ENCODE measurements at regions not wholly inside any gene's neighbourhood (a gene's known extent, or its start where the extent isn't known, plus 50 kb on each side); places are given as distances from the start of the nearest gene placed in this dataset.
"Not testable (repeated sequence)": the region's sequence is repeated elsewhere in the genome, so short reads cannot be mapped to it uniquely, and the experiment has no call there.

DNA sequence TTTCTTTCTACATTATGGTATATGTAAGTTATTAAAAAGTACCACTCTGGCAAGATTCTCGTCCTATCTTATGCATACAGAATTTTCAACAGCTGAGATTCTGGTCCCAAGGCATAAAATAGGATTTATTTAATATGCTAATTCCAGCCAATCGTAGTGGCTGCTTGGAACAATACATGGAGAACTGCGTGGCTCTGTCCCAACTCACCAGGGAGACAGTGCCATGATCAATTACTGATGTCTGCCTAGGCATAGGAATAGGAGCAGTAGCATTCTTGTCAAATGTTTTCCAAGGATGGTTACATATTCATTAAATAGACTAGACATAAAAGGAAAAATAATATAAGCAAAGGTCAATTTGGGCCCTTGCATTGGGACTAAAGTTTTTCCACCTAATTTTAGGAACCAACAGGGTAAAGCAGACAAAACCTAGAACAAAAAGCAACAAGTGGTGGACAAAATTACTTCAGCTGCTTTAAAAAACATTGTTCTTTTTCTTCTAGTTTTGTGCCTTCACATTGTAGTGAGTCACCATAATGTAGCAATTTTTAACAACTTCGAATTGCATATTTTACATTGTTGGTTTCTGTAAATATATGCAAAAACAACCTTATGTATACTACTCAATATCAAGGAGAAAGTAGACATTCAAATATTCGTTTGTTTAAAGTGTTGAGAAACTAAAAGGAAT is 232.8 kb upstream of the ATP5MC3 start:
- Histone ChIP-seq H3K36me3 (no peaks in the 10 kb centered on the region), H3K4me3 (0 out of 2 replicates have a peak overlapping the region, but pooled peaks have one; percentile 6), H3K9me3 (no peaks in the 10 kb centered on the region), H3K27me3 (no peaks in the 10 kb centered on the region; the same call in 1 of the 2 replicates)
- DNase-seq: no peak

DNA sequence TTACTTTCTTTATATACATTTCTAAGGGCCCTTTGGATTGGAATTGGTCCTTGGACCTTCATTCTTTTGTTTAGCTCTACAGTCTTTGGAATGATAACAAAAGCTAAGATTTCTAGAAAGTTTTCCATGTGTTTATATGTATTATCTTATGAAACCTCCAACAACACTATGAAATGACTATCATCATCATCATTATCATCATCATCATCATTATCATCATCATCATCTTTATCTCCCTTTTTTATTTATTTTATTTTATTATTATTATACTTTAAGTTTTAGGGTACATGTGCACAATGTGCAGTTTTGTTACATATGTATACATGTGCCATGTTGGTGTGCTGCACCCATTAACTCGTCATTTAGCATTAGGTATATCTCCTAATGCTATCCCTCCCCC is 229.4 kb upstream of the ATP5MC3 start:
- not testable (repeated sequence) for H3K36me3 ChIP-seq, H3K9me3 ChIP-seq, DNase-seq

DNA sequence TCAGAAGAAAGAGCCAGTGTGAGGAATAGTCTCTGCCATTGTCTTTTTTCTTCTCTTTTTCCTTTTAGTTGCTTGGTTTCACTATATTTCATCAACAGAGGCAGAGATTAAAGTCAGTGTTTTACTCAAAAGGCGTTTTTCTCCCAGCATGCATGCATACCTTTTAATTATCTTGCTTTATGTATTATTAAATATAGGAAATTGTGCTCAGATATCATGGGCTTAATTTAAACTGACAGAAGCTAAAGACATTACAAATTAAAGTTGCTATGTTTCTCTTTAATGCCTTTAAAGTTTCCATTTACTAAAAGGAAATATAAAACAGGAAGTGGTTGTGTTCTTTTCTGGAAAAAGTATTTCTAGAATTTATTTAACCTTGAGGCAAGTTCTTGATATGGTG is 223.3 kb upstream of the ATP5MC3 start:
- Histone ChIP-seq H3K4me3 (no peak overlapping the region), H3K27me3 (no peaks in the 10 kb centered on the region; the same call in 1 of the 2 replicates), H3K9me3 (no peaks in the 10 kb centered on the region), H3K36me3 (no peaks in the 10 kb centered on the region)
- DNase-seq: no peak

More for the DNA sequence above, 229.4 kb upstream of the ATP5MC3 start:
- not testable (repeated sequence) for H3K27me3 ChIP-seq, H3K4me3 ChIP-seq

DNA sequence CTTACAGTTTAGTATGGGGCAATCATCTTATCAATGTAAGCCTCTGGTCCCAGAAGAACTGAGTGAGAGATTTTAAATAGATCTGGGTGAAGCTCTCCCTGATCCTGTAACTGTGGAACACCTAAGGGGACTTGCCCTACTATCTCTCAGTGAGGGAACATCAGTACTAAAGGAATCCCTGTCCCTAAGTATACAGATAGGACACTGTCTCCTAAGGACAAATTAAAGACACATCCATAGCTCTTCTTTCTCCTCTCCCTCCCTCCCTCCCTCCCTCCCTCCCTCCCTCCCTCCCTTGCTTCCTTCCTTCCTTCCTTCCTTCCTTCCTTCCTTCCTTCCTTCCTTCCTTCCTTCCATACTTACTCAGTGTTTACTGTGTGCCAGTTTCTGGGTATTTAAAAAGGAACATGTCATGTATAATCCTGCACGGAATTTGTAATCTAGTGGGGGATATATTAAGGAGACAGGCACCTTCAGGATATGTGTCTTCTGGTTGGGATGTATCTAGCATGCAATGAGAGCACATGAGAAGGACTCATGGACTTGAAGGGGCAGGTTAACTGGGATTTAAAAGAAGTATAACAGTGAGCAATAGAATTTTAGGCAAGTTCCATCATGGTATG is 222.2 kb upstream of the ATP5MC3 start:
- DNase-seq: no peak
- H3K9me3 ChIP-seq: no peaks in the 10 kb centered on the region
- no peaks in the 10 kb centered on the region for H3K36me3 ChIP-seq
- H3K4me3 ChIP-seq: no peak overlapping the region
- no peaks in the 10 kb centered on the region for H3K27me3 ChIP-seq

DNA sequence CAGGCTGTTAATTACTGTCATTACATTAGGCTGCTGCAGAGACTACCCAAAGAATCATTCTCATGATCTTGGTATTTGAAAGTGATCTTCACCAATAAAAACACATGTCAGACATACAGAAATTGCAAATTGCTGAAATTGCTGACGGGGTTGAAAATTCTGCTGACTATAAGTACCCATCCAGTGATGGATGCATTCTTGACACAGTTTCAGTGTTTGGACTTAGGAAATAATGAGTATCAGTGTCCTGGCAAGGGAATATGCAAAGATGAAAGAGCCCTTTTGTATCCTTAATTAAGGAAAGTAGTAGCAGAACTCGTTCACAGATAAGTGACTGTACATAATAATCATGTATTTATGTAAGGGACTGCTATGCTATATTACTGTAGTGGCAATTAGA is 221.1 kb upstream of the ATP5MC3 start:
- Histone ChIP-seq H3K27me3 (no peaks in the 10 kb centered on the region), H3K9me3 (no peaks in the 10 kb centered on the region), H3K4me3 (no peak overlapping the region), H3K36me3 (no peaks in the 10 kb centered on the region)
- no peak for DNase-seq

DNA sequence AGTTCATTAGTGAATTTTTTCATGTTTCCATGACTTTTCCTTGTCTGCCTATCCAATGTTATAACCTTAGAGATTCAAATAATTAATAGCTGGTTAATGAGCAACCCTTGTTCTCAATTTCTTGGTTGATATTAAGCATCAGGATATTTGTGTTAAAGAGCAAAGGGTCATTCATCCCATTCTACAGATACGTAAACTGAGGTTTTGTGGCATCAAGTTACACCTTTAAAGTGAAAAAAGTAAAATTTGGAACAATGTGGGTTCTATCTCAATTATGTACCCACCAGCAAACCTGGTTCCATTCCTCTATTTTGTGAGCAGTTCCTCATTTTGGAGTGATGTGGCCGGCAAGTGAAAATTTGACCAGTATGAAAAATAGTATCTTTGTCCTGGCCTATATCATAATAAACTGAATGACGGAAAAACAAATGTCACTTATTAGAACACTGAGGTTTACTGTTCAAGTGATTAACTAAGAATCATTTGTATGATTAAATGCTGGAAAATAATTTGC is 220.5 kb upstream of the ATP5MC3 start:
- Histone ChIP-seq H3K9me3 (no peaks in the 10 kb centered on the region), H3K36me3 (no peaks in the 10 kb centered on the region), H3K4me3 (no peak overlapping the region), H3K27me3 (no peaks in the 10 kb centered on the region)
- no peak for DNase-seq

DNA sequence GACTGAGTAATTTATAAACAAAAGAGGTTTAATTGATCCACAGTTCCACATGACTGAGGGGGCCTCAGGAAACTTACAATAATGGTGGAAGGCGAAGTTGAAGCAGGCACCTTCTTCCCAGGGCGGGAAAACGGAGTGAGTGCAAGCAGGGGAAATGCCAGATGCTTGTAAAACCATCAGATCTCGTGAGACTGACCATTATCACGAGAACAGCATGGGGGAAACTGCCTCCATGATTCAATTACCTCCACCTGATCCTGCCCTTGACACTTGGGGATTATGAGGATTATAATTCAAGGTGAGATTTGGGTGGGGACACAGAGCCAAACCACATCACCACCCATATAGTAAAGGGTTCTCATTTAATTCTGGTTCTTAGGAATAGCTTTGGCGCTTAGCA is 219.5 kb upstream of the ATP5MC3 start:
- Histone ChIP-seq H3K9me3 (no peaks in the 10 kb centered on the region), H3K27me3 (no peaks in the 10 kb centered on the region), H3K4me3 (no peak overlapping the region), H3K36me3 (no peaks in the 10 kb centered on the region)
- DNase-seq: no peak

DNA sequence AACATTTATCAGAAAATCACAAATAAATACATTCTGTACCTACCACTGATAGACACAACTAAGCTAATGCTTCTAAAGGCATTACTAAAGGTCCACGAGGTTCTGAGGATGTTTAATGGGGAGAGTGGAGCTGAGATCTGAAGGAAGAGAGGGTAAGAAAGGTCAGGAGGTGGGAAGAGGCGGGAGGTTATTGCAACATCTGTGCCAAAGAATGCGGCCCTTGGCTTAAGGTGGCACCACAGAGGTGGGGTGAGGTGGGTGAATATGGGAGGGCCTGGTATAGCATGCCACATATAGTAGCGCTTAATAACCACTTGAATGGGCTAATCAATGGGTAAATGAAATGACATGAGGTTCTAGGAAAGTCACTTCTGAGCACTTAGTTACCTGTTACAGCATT is 217.8 kb upstream of the ATP5MC3 start:
- no peak for DNase-seq
- Histone ChIP-seq H3K4me3 (no peak overlapping the region), H3K27me3 (no peaks in the 10 kb centered on the region), H3K36me3 (no peaks in the 10 kb centered on the region), H3K9me3 (no peaks in the 10 kb centered on the region)

DNA sequence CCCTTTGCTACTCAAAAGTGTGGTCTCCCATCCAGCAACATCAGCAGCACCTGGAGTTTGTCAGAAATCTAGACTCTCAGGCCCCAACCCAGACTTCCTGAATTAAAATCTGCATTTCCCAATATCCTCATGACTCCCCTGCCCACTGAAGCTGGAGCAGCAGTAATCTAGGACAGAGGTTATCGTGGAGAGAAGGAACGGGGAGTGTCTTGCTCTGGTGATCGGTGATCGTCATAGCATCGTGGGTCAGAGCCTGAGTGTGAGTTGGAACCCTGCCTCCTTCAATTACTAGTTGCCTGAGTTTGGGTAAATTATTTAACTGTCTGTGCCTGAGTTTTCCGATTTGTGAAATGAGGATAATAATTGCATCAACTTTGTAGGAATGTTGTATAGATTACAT is 217.3 kb upstream of the ATP5MC3 start:
- no peak for DNase-seq
- H3K9me3 ChIP-seq: no peaks in the 10 kb centered on the region
- no peak overlapping the region for H3K4me3 ChIP-seq

DNA sequence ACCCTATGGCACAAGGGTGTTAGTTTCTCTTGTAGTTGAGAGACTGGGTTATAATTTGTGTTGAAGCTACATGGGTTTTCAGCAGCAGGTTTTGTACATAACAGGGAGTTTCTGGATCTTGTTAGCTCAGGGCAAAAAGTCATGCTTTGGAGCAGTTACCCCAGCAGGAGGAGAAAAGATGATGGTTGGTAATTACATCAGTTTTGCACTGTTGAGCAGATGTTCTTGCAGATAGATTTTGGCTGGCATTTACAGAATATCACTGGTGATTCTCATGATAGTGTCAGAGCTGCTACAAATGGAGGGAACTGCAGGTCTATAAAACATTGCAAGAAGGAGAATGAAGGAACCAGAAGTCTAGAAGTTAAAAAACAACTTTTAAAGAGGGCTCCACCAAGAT is 215.2 kb upstream of the ATP5MC3 start:
- no peak overlapping the region for H3K4me3 ChIP-seq
- H3K27me3 ChIP-seq: no peaks in the 10 kb centered on the region
- DNase-seq: no peak
- H3K36me3 ChIP-seq: no peaks in the 10 kb centered on the region
- H3K9me3 ChIP-seq: no peaks in the 10 kb centered on the region

More for the DNA sequence above, 217.3 kb upstream of the ATP5MC3 start:
- Histone ChIP-seq H3K27me3 (no peaks in the 10 kb centered on the region), H3K36me3 (no peaks in the 10 kb centered on the region)

DNA sequence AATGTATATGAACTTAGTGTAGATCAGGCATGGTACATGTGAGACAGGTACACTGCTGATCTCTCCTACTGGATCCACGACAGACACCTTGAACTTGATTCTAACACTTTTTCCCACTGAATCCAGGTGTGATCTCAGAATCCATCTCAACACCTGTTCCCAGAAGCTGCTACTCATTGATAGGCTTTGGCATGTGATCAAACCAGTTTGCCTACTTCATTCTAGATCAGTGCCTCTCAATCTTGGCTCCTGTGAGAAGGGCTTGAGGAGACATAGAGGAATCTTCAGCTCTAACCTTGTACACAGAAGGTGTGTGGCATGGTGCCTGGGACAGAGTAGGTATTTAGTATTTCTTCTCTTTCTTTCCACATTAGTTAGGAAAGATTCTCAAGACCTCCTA is 212.3 kb upstream of the ATP5MC3 start:
- Histone ChIP-seq H3K4me3 (no peak overlapping the region), H3K27me3 (no peaks in the 10 kb centered on the region), H3K9me3 (no peaks in the 10 kb centered on the region), H3K36me3 (no peaks in the 10 kb centered on the region)
- no peak for DNase-seq

DNA sequence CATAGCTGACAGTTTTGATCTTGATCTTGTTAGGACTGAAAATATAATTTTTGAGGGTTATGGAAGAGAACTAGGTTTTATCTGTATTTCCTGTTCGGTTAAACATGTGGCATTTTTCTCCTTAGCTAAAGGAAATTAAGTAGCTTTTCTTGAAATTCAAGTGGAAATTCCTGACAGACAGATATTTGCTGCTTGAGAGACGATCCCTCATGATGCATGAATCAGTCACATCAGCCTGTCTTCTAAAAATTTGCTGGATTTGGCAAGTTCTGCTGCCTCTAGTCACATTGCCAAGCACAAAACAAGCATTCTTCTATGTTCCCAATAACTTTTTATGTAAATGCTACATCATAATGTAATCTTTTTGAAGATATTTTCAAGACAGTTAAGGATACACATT is 201.8 kb upstream of the ATP5MC3 start:
- Histone ChIP-seq H3K36me3 (no peaks in the 10 kb centered on the region), H3K27me3 (no peaks in the 10 kb centered on the region), H3K9me3 (no peaks in the 10 kb centered on the region), H3K4me3 (no peak overlapping the region)
- no peak for DNase-seq

DNA sequence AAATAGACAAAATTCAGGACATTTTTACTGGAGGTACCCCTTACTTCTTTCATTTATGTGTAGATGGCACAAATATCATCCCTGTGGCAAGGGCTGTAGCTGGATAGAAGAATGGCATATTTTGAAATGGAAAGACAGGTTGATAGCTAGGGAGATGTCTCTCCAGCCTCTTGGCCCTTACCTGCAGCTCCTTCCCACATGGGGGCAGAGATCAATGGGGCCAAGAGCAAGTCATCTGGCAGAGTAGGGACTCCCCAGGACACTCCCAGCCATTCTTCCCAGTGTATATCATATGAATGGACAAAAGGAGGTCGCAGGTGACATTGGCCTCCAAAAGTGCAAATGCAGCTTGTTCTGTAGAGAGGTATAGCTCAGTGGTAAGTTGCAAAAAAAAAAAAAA is 192.2 kb upstream of the ATP5MC3 start:
- Histone ChIP-seq H3K27me3 (no peaks in the 10 kb centered on the region), H3K36me3 (no peaks in the 10 kb centered on the region), H3K4me3 (no peak overlapping the region), H3K9me3 (no peaks in the 10 kb centered on the region)
- DNase-seq: no peak

DNA sequence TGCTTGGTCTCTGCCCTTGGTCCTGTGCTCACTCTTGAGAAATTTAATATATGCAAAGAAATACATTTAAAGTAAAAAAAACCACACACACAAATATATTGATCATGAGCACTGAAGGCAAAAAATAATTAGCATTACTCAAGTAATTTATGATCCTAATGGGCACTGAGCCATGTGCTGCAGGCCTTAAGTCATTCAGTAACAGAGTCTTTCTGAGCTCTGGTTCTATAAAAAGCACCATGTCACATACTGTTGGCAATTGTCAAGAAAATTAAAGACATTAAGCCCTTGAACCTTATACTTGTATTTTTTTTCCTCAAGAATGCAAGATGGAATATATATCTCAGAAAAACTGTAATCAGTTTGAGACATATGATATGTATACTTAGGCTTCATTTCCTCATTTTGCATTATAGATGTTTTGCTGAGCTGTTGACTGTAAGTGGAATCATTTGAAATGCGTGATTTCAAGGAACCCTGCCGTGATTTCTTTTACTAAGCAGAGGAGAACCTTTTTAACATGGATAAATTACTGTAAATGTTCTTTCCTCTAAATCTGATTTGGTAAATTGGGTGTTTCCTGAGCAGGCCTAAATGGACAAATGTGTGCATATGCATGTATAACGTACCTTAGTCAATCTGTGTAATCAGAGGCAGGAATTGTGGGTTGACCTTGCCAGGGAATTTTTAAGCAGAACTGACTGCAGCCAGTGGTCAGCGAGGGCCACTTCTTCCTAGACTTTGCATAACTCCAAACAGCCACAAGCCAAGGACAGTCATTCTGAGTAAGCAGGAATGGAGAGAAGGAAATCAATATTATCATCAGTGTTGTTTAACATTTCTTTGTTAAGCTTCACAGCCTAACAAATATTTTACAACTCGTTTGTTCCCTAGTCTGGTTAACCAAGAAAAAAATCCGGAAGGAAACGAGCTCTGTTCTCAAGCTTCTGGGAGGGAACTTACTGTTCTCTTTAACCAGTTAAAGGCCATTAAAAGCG is 191.5 kb upstream of the ATP5MC3 start:
- peak; percentile 55 for DNase-seq
- H3K4me3 ChIP-seq: no peak overlapping the region

DNA sequence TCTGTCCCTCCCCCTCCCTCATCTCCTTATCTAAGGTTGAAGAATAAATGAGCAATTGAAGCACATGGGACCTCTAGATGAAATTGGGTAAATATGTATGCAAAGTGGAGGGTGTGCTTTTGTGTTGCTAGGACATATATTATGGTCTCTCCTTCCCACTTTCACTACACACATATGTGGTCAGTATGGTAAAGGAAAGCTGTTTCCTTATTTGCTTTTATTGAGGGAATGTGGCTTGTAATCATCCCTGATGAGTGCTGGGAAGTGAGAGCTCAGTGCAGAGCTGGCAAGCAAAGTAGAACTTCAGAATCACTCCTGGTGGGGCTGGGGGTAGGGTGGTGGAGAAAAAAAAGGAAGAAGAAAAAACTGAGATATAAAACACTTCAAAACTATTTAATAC is 189.9 kb upstream of the ATP5MC3 start:
- Histone ChIP-seq H3K4me3 (no peak overlapping the region), H3K27me3 (peaks cover under 1% of the 10 kb centered on the region; the same call in 1 of the 2 replicates), H3K36me3 (no peaks in the 10 kb centered on the region), H3K9me3 (no peaks in the 10 kb centered on the region)
- no peak for DNase-seq

More for the DNA sequence above, 191.5 kb upstream of the ATP5MC3 start:
- Histone ChIP-seq H3K9me3 (no peaks in the 10 kb centered on the region), H3K27me3 (no peaks in the 10 kb centered on the region), H3K36me3 (no peaks in the 10 kb centered on the region)

DNA sequence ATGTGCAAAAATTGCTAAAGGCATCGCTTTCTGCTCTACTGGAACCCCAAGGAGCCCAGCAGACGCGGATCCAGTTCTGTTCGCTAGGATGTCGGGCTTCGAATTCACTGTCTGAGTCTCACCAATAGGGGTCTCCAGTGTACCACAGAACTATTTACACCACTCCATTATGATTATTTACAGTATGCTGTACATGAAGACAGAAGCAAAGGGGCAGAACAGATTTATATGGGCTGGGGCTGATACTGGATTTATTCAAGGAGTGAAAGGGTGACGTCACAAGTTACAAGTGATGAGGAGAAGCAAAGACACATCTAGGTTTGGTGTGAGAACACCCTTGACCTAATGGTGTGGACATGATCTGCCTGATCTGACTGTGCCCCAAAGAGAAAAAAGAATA is 185.3 kb upstream of the ATP5MC3 start:
- DNase-seq: peak; percentile 9
- Histone ChIP-seq H3K9me3 (no peaks in the 10 kb centered on the region), H3K27me3 (peaks cover 2% of the 10 kb centered on the region; the same call in 1 of the 2 replicates), H3K36me3 (no peaks in the 10 kb centered on the region), H3K4me3 (no peak overlapping the region)

DNA sequence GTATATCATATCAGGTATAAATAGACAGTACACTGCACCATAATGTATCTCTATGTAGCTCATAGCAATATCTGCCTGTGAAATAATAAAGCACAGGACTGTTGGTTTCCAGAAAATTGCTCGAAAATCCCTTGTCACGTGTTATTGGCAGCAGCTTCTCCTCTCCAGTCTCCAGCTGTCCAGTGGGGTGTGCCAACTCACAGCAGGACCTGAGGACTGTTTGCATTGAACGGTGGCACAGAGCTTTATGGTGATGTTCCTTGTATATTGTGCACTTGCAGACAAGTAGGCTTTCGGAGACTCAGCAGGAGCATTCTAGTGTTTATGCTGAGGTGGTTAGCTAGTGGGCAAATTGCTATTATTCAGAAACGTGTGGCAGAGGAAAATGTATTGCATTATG is 182.2 kb upstream of the ATP5MC3 start:
- H3K27me3 ChIP-seq: peaks cover 2% of the 10 kb centered on the region; the same call in 1 of the 2 replicates
- H3K4me3 ChIP-seq: no peak overlapping the region
- no peaks in the 10 kb centered on the region for H3K9me3 ChIP-seq
- H3K36me3 ChIP-seq: no peaks in the 10 kb centered on the region
- peak; percentile 10 for DNase-seq

Data from MG63 (cell line).